Karpas-422 (cell line): ENCODE measurements at regions not wholly inside any gene's neighbourhood (a gene's known extent, or its start where the extent isn't known, plus 50 kb on each side); places are given as distances from the start of the nearest gene placed in this dataset.

Experiments used
- DNase-seq: peaks from one replicate; pipeline ENCODE4 v3.0.0-alpha.2; 2015
- H2AFZ ChIP-seq: fragments of 200-600 bp; sonication (generic); 2 replicates; pipeline ENCODE4 v1.6.1; 2014; ENCODE audit warnings: antibody characterized with exemption, low read length, mixed read lengths
- H3K27ac ChIP-seq: fragments of 200-600 bp; sonication (generic); 2 replicates; pipeline ENCODE4 v1.5.1; 2014; ENCODE audit warnings: mild to moderate bottlenecking, low read length, moderate library complexity
- H3K27me3 ChIP-seq: fragments of 200-600 bp; sonication (generic); 2 replicates; pipeline ENCODE4 v1.6.1; 2014; ENCODE audit warnings: low read length, mixed read lengths
- H3K36me3 ChIP-seq: fragments of 200-600 bp; sonication (generic); 2 replicates; pipeline ENCODE4 v1.6.1; 2014; ENCODE audit warnings: low read length, mixed read lengths; ENCODE audit not compliant: insufficient read depth
- H3K4me1 ChIP-seq: fragments of 200-600 bp; sonication (generic); 2 replicates; pipeline ENCODE4 v1.6.1; 2014; ENCODE audit warnings: mild to moderate bottlenecking, low read length, mixed read lengths
- H3K4me2 ChIP-seq: fragments of 200-600 bp; sonication (generic); 2 replicates; pipeline ENCODE4 v1.6.1; 2014; ENCODE audit warnings: low read length, low read depth, mild to moderate bottlenecking; ENCODE audit not compliant: poor library complexity, severe bottlenecking
- H3K4me3 ChIP-seq: fragments of 200-600 bp; sonication (generic); 2 replicates; pipeline ENCODE4 v1.5.1; 2014; ENCODE audit warnings: mild to moderate bottlenecking, antibody characterized with exemption, low read length, mixed read lengths
- H3K79me2 ChIP-seq: fragments of 200-600 bp; sonication (generic); 2 replicates; pipeline ENCODE4 v1.6.1; 2014; ENCODE audit warnings: mild to moderate bottlenecking, low read length, mixed read lengths
- H3K9ac ChIP-seq: fragments of 200-600 bp; sonication (generic); 2 replicates; pipeline ENCODE4 v1.6.0; 2014; ENCODE audit warnings: low read length
- H3K9me2 ChIP-seq: fragments of 200-600 bp; sonication (generic), shearing (Covaris generic); replicated peaks from 2 replicates; pipeline ENCODE4 v1.6.0; 2014; ENCODE audit warnings: mild to moderate bottlenecking, low read length, moderate library complexity; ENCODE audit not compliant: insufficient read depth
- H3K9me3 ChIP-seq: fragments of 300-700, 200-600 bp; sonication (generic); 2 replicates; pipeline ENCODE4 v1.6.1; 2014; ENCODE audit warnings: low read length, mixed read lengths
- H4K20me1 ChIP-seq: fragments of 200-600 bp; sonication (generic); 2 replicates; pipeline ENCODE4 v1.6.1; 2014; ENCODE audit warnings: mild to moderate bottlenecking, antibody characterized with exemption, low read length, low read depth; ENCODE audit not compliant: insufficient read depth

DNA sequence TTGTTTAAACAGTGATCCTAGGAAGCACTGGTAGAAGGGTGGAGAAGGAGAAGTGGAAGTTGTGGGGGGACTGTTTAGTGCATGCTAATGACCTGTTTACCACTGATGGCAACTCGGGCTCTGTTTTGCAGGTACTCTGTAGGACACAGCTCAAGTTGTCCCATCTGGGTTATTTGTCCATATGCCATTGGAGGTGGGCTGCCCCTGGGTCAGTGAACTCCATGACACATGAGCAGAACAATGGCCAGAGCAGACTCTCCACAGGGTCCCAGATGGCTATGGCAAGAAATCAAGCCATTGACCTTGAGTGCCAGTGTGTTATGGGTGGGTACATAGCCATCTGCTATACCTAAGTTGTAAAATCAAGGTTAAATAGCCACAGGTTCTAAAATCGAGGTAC lies 175.9 kb downstream of the GAS1 start:
- no peak overlapping the region for H3K4me2 ChIP-seq
- no peak overlapping the region for H2AFZ ChIP-seq
- H3K4me1 ChIP-seq: no peaks in the 10 kb centered on the region
- H4K20me1 ChIP-seq: no peaks in the 10 kb centered on the region
- no peaks in the 10 kb centered on the region for H3K79me2 ChIP-seq
- H3K9ac ChIP-seq: no peak overlapping the region
- H3K9me3 ChIP-seq: no peaks in the 10 kb centered on the region
- no peaks in the 10 kb centered on the region for H3K36me3 ChIP-seq
- no peak for DNase-seq
- no peaks in the 10 kb centered on the region for H3K9me2 ChIP-seq
- H3K27me3 ChIP-seq: no peaks in the 10 kb centered on the region
- no peak overlapping the region for H3K27ac ChIP-seq
- no peak overlapping the region for H3K4me3 ChIP-seq

DNA sequence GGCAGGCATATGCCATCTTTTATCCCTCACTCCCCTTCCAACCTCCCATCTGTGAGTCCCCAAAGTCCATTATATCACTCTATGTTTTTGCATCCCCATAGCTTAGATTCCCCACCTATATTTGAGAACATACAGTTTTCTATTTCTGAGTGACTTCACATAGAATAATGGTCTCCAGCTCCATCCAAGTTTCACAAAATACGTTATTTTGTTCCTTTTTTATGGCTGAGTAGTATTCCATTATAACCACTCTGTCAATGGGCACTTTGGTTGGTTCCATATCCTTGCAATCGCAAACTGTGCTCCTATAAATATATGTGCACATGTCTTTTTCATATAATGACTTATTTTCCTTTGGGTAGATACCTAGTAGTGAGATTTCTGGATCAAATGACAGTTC lies 178.6 kb downstream of the GAS1 start:
- no peaks in the 10 kb centered on the region for H4K20me1 ChIP-seq
- H3K9ac ChIP-seq: no peak overlapping the region
- no peak for DNase-seq

GRCh38 chr9:86768020-86768419 lies 179.3 kb downstream of the GAS1 start:
- Histone ChIP-seq H3K9ac (no peak overlapping the region), H3K4me2 (no peak overlapping the region), H3K4me1 (no peaks in the 10 kb centered on the region), H3K9me2 (no peaks in the 10 kb centered on the region), H3K27ac (no peak overlapping the region), H3K9me3 (no peaks in the 10 kb centered on the region), H3K36me3 (no peaks in the 10 kb centered on the region), H3K4me3 (no peak overlapping the region), H4K20me1 (no peaks in the 10 kb centered on the region), H2AFZ (no peak overlapping the region), H3K27me3 (no peaks in the 10 kb centered on the region), H3K79me2 (no peaks in the 10 kb centered on the region)
- DNase-seq: no peak

More for the DNA sequence above, 178.6 kb downstream of the GAS1 start:
- no peaks in the 10 kb centered on the region for H3K36me3 ChIP-seq
- H3K4me2 ChIP-seq: no peak overlapping the region
- no peaks in the 10 kb centered on the region for H3K27me3 ChIP-seq
- H3K27ac ChIP-seq: no peak overlapping the region
- no peak overlapping the region for H3K4me3 ChIP-seq
- H3K4me1 ChIP-seq: no peaks in the 10 kb centered on the region
- no peaks in the 10 kb centered on the region for H3K79me2 ChIP-seq
- no peak overlapping the region for H2AFZ ChIP-seq
- no peaks in the 10 kb centered on the region for H3K9me3 ChIP-seq
- H3K9me2 ChIP-seq: no peaks in the 10 kb centered on the region

DNA sequence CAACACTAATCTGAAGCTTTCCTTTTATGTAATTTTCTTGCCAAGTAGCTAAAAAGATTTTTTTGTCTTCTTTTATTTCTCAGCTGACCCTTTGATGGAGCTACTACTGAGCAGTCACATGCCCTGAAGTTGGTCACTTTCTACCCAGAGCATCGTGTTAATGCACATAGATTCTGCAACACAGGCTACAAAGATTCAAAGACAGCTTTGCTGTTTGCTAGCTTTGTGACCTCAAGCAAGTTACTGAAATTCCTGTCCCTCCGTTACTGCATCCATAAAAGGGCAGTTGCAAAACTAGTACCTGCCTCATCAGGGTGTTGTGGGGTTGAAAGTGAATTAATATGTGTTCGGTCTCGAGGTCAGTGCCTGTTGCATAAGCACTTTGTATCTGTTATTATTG lies 179.9 kb downstream of the GAS1 start:
- Histone ChIP-seq H3K27ac (no peak overlapping the region), H3K4me1 (no peaks in the 10 kb centered on the region), H3K79me2 (no peaks in the 10 kb centered on the region), H3K27me3 (no peaks in the 10 kb centered on the region), H3K9me2 (no peaks in the 10 kb centered on the region), H4K20me1 (no peaks in the 10 kb centered on the region), H3K9ac (no peak overlapping the region), H3K9me3 (no peaks in the 10 kb centered on the region), H3K4me2 (no peak overlapping the region), H2AFZ (no peak overlapping the region), H3K36me3 (no peaks in the 10 kb centered on the region), H3K4me3 (no peak overlapping the region)
- no peak for DNase-seq

GRCh38 chr9:86766912-86767311 lies 180.4 kb downstream of the GAS1 start:
- Histone ChIP-seq H2AFZ (no peak overlapping the region), H3K4me3 (no peak overlapping the region), H3K27me3 (no peaks in the 10 kb centered on the region), H3K4me1 (no peaks in the 10 kb centered on the region), H3K27ac (no peak overlapping the region), H3K36me3 (no peaks in the 10 kb centered on the region), H3K9me2 (no peaks in the 10 kb centered on the region), H3K4me2 (no peak overlapping the region), H4K20me1 (no peaks in the 10 kb centered on the region), H3K9me3 (no peaks in the 10 kb centered on the region), H3K9ac (no peak overlapping the region), H3K79me2 (no peaks in the 10 kb centered on the region)
- no peak for DNase-seq

DNA sequence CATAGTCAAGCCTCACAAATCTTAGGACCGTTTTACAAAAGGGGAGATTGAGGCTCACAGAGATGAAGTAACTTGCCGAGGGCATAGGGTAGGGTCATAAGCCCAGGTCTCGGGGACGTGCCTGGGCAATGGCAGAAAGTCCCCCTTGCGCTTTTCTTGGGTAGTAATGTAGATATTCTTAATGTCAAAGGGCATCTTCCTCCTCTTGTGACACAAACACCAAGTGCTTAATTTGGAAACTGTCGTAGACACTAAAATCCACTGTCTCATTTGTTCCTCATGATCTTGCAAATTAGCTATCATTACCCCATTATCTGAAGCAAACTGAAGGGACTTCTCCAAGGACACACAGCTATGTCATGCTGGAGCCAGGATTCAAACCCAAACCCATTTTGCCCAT lies 180.8 kb downstream of the GAS1 start:
- H2AFZ ChIP-seq: no peak overlapping the region
- no peak overlapping the region for H3K4me2 ChIP-seq
- H3K9ac ChIP-seq: no peak overlapping the region

GRCh38 chr9:86765746-86766430 lies 181.4 kb downstream of the GAS1 start:
- no peak overlapping the region for H2AFZ ChIP-seq

More for the DNA sequence above, 180.8 kb downstream of the GAS1 start:
- H3K36me3 ChIP-seq: no peaks in the 10 kb centered on the region
- H3K4me3 ChIP-seq: no peak overlapping the region
- H3K79me2 ChIP-seq: no peaks in the 10 kb centered on the region
- H3K27me3 ChIP-seq: no peaks in the 10 kb centered on the region
- H3K4me1 ChIP-seq: no peaks in the 10 kb centered on the region
- no peaks in the 10 kb centered on the region for H3K9me3 ChIP-seq
- H4K20me1 ChIP-seq: no peaks in the 10 kb centered on the region
- H3K9me2 ChIP-seq: no peaks in the 10 kb centered on the region
- H3K27ac ChIP-seq: no peak overlapping the region
- DNase-seq: no peak

GRCh38 chr9:86764671-86765343 lies 182.5 kb downstream of the GAS1 start:
- no peak overlapping the region for H2AFZ ChIP-seq
- no peaks in the 10 kb centered on the region for H3K36me3 ChIP-seq
- no peak overlapping the region for H3K9ac ChIP-seq
- H3K27me3 ChIP-seq: no peaks in the 10 kb centered on the region
- H3K9me3 ChIP-seq: no peaks in the 10 kb centered on the region
- DNase-seq: no peak
- no peak overlapping the region for H3K4me2 ChIP-seq
- H4K20me1 ChIP-seq: no peaks in the 10 kb centered on the region
- no peaks in the 10 kb centered on the region for H3K79me2 ChIP-seq
- H3K4me3 ChIP-seq: no peak overlapping the region
- H3K27ac ChIP-seq: no peak overlapping the region
- H3K4me1 ChIP-seq: no peaks in the 10 kb centered on the region
- H3K9me2 ChIP-seq: no peaks in the 10 kb centered on the region

More at GRCh38 chr9:86765746-86766430, 181.4 kb downstream of the GAS1 start:
- no peak overlapping the region for H3K4me2 ChIP-seq
- H3K79me2 ChIP-seq: no peaks in the 10 kb centered on the region
- H3K9me3 ChIP-seq: no peaks in the 10 kb centered on the region
- no peak overlapping the region for H3K27ac ChIP-seq
- H3K4me3 ChIP-seq: no peak overlapping the region
- no peaks in the 10 kb centered on the region for H3K9me2 ChIP-seq
- DNase-seq: no peak
- no peaks in the 10 kb centered on the region for H3K27me3 ChIP-seq
- H3K36me3 ChIP-seq: no peaks in the 10 kb centered on the region
- H4K20me1 ChIP-seq: no peaks in the 10 kb centered on the region
- no peak overlapping the region for H3K9ac ChIP-seq
- no peaks in the 10 kb centered on the region for H3K4me1 ChIP-seq
